ENCODE measurements at regions not wholly inside any gene's neighbourhood (a gene's known extent, or its start where the extent isn't known, plus 50 kb on each side); places are given as distances from the start of the nearest gene placed in this dataset.
"Not testable (repeated sequence)": the region's sequence is repeated elsewhere in the genome, so short reads cannot be mapped to it uniquely, and the experiment has no call there.

DNA sequence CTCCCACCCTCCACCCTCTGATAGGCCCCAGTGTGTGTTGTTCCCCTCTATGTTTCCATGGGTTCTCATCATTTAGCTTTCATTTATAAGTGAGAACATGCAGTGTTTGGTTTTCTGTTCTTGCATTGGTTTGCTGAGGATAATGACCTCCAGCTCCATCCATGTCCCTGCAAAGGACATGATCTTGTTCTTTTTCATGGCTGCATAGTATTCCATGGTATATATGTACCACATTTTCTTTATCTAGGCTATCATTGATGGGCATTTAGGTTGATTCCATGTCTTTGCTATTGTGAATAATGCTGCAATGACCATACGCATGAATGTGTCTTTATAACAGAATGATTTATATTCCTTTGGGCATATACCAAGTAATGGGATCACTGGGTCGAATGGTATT is 59.1 kb upstream of the STC2 start:
- TF ChIP-seq, protein P1, sequence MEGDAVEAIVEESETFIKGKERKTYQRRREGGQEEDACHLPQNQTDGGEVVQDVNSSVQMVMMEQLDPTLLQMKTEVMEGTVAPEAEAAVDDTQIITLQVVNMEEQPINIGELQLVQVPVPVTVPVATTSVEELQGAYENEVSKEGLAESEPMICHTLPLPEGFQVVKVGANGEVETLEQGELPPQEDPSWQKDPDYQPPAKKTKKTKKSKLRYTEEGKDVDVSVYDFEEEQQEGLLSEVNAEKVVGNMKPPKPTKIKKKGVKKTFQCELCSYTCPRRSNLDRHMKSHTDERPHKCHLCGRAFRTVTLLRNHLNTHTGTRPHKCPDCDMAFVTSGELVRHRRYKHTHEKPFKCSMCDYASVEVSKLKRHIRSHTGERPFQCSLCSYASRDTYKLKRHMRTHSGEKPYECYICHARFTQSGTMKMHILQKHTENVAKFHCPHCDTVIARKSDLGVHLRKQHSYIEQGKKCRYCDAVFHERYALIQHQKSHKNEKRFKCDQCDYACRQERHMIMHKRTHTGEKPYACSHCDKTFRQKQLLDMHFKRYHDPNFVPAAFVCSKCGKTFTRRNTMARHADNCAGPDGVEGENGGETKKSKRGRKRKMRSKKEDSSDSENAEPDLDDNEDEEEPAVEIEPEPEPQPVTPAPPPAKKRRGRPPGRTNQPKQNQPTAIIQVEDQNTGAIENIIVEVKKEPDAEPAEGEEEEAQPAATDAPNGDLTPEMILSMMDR (IDR thresholded peaks at IDR 0.05; ENCODE audit: poor library complexity): not testable (repeated sequence)
- TF ChIP-seq EZH2phosphoT487 (IDR thresholded peaks at IDR 0.05; ENCODE audit: low read depth, severe bottlenecking, unreplicated experiment): not testable (repeated sequence)

All from hepatocyte (in vitro differentiated cells).